Renal cortex interstitium (tissue), 11 donors: ENCODE measurements at regions not wholly inside any gene's neighbourhood (a gene's known extent, or its start where the extent isn't known, plus 50 kb on each side); places are given as distances from the start of the nearest gene placed in this dataset.
A peak's percentile ranks its signal among the peaks of the same experiment; 100 is the strongest.

Experiments
- DNase-seq, 11 donors: peaks; one replicate each; pipeline ENCODE4 v3.0.0-alpha.2; 2013; ENCODE audit warnings: low read depth in 9 of 11, low spot score in 4 of 11; ENCODE audit errors: extremely low read depth in 1 of 11

DNA sequence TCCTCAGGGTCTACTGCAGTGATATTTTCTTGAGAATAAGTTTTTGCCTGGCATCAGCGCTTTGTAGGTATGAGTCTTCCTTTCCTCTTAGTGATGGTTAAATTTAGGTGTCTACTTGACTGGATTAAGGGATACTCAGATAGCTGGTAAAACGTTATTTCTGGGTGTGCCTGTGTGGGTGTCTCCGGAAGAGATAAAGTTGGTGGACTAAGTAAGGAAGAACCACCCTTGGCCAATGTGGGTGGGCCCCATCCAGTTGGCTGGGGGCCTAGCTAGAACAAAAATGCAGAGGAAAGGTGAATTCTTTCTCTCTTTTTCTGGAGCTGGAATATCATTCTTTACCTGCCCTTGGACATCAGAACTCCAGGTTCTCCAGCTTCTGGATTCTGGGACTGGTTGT, 138.8 kb downstream of the ADCYAP1R1 start:
- no peak for DNase-seq

DNA sequence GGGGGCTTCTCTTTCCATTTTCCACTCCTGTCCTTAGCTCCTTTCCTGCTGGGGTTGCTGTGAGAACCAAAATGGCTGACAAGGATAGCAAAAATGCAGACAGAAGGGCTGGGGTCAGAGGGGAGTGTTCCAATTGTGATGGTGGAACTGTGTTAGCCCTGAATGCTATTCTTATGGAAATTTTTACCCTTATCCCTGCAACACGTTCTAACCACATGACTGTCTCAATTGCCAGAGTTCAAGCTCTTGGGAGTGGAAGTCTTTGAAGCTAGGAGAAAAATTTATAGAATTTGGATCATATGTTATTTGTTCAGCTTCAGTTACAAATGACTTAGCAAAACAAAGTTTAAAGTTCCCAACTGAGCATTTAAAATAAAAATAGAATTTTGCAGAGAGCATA, 134.1 kb downstream of the ADCYAP1R1 start:
- DNase-seq, result peak in 8 of 11 donors; percentile 5 to 50 (median 14)

DNA sequence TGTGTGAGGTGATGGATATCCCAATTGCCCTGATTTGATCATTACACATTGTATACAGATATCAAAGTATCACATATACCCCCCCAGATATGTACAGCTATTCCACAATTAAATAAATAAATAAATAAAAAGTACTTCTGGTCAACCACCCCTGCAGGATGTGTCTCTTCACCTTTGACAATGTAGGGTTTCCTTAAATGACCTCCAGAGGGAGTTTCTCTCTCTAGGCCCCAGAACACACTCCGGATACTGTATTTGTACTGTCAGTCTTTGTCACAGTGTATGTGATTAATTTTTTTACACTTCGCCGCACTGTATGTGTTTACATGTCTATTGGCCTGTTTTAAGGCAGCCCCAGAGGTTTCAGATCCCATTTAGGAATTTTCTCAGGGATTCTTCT, 123.6 kb downstream of the ADCYAP1R1 start:
- DNase-seq, result no peak

DNA sequence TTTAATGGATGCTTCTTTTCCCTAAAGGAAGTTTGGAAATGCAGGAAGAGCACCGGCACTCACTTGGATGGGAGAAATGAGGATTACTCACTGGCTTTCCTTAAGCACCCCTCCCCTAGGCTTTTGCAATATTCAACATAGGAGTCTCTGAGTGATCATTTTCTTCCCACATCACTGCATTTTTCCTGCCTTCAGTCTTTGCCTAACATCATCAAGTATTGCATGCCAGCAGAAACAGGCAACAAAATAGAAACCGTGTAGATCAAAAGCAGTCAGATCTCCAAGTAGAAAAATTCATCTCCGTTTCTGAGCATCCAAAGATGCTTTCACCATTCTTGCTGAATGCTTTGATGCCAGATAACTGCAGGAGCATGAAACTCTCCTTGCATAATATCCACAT, 119.9 kb downstream of the ADCYAP1R1 start:
- no peak for DNase-seq

DNA sequence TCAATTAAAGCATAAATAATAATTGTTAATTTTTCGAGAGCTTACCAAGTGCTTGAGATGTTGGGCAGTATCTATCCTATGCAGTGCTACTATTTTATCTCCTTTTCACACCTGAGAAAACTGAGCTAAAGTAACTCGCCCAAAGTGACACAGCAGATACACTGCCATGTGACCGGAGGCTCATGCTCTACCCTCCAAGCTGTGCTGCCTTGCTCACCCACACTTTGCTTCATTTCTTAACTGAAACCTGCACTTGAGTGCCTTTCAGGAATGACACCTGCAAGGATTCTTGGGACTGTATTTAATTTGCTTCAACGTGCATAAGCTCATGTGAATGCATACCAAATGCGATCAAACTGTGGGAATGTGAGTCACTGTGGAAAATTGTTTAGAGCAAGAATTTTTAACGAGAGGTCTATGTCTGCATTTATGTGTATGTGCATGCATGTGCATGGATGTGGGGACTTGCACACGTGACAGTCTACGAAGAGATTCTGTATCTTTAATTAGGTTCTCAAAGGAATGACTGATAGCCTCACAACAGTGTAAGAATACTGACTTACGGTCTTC, 119.2 kb downstream of the ADCYAP1R1 start:
- no peak for DNase-seq
